Effector CD4-positive, alpha-beta T cell (primary cell): ENCODE measurements at regions not wholly inside any gene's neighbourhood (a gene's known extent, or its start where the extent isn't known, plus 50 kb on each side); places are given as distances from the start of the nearest gene placed in this dataset.
"Not testable (repeated sequence)": the region's sequence is repeated elsewhere in the genome, so short reads cannot be mapped to it uniquely, and the experiment has no call there.

Experiments used
- DNase-seq: peaks from one replicate; pipeline ENCODE4 v3.0.0-alpha.2; 2020

- not testable (repeated sequence) for DNase-seq
These were observed 187.7 kb upstream of the ARHGEF26 start for GRCh38 chr3:153933481-153933880.

GRCh38 chr3:153944084-153944483 is 177.1 kb upstream of the ARHGEF26 start:
- DNase-seq, result no peak

- DNase-seq, result no peak
These were observed 169.9 kb upstream of the ARHGEF26 start for GRCh38 chr3:153951276-153951675.

GRCh38 chr3:153952091-153952490 is 169.1 kb upstream of the ARHGEF26 start:
- DNase-seq, result no peak

DNA sequence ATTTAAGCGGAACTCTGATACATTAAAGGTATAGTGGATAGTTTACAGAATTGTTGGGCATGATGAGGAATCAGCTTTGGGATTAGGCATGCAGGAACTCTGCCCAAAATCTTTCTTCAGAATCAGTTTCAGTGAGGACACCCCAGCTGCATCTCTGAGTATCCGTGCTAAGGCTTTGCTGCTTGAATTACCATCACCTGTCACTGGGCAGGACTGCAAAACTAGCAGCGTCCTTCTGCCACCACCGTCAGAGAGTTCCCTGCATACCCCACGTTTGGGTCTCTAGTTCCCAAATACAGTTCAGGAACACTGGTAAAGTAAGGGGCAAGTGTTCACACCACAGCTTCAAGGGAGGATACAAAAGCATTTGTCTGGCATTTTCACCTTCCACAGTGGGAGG is 164.6 kb upstream of the ARHGEF26 start:
- no peak for DNase-seq

DNA sequence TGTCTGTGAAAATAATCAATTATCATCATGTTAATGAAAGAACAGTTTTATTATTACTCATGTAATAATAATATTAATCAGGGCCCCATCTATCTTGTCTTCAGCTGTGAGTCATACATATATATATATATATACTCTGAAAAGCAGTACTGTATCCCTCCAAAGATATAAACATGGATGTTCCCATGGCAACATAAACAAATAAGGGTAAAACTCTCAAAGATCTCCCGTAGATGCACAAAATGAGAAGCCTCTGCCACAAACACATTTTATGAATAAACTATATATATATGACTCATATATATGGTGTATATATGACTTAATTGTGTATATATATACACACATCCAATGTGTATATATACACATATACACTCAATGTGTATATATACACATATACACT is 163.8 kb upstream of the ARHGEF26 start:
- DNase-seq, result no peak

DNA sequence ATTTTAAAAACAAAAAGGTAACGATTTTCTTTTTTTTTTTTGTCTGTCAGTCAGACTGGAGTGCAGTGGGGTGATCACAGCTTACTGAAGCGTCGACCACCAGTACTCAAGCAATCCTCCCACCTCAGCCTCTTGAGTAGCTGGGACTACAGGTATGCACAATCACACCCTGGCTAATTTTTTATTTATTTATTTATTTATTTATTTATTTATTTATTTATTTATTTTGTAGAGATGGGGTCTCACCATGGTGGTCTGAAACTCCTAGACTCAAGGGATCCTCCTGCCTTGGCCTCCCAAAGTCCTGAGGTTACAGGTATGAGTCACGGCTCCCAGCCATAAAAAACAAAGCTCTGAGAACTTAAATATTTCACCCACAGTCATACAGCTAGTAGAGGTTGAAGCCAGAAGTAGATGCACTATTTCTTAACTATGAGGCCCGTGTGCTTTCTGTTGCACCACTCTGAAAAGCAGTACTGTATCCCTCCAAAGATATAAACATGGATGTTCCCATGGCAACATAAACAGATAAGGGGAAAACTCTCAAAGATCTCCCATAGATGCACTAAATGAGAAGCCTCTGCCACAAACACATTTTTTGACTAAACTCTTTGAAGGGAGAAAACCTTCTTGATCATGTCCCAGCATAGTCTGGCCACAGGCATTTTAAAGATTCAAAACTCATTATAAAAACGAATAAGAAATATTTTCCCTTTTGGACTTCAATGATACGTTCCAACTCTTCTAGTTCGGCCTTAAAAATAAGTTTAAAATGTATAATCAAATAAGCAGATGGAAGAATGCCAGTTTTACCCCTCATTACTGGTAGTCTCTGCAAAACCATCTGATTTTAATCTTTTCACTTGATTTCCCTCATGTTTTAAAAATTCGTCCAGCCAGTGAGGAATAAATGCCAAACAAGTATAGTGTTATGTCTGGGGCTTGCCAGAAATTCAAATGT is 162.3 kb upstream of the ARHGEF26 start:
- DNase-seq, result no peak

- DNase-seq, result no peak
These were observed 160.6 kb upstream of the ARHGEF26 start for GRCh38 chr3:153960458-153961074.

GRCh38 chr3:153961494-153961893 is 159.7 kb upstream of the ARHGEF26 start:
- no peak for DNase-seq

- DNase-seq, result no peak
These were observed 158.2 kb upstream of the ARHGEF26 start for GRCh38 chr3:153963012-153963411.

DNA sequence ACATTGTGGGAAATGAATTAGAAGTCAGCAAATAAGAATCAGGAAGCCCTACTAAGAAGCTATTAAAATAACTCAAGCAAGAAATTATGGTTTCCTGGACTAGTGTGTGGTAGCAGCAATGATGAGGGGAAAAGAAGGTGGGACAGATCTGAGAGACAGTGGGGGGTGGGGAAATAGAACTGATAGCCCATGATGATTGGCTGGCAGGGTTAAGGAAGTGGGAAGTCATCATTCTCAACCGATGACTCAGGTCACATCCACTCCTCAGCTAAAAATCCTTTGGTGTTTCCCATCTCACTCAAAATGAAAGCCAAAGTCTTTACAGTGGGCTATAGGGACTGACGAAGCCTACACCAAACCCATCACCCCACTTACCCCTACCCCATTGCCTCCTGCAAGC is 153.9 kb upstream of the ARHGEF26 start:
- no peak for DNase-seq

GRCh38 chr3:153970047-153970446 is 151.1 kb upstream of the ARHGEF26 start:
- DNase-seq, result no peak

DNA sequence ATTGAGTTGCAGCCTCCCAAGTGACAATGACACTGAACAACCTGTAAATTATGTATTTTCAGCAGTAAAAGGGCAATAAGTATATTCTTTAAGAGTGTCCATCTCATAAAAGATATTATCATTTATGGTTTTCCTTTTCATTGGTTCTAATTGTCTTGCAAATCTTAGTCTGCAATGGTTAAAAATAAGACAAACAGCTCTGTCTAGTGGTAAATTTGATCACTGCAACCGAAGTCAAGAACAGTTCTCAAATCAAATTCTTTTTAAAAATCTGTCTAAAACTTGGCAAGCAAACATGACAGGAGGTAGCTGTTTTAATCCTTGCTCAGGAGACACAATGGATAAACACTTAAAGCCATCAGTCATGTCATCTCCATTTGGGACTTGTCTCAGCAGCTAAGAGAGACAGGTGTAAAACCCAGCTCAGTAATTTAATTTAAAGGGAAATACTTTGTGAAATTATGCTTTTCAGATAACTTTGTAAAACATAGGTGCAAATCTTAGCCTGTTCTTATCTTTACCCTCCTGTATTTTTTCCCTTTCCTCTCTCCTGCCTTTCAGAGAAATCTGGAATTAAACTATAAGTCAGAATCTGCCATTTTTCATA is 150.3 kb upstream of the ARHGEF26 start:
- no peak for DNase-seq

DNA sequence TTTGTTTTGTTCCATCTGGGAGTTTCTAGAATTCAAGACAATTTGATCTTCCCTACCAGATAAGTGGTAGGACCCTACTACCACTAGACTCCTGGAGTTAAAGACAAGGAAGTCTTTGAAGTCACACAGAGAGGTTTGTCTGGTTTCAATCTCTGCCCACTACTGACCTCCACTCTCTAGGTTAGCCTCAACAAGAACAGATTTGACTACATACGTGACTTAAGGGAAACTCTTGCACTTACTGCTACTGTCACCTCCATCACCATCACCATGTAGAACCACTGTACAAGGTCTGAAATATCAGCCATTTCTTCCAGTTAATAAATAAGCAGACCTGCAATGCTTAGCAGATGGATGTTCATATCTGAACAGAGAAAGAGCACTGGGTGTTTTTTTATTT is 148.3 kb upstream of the ARHGEF26 start:
- DNase-seq, result no peak

GRCh38 chr3:153973722-153974265 is 147.4 kb upstream of the ARHGEF26 start:
- DNase-seq, result no peak

GRCh38 chr3:153974614-153975013 is 146.6 kb upstream of the ARHGEF26 start:
- DNase-seq, result no peak

- no peak for DNase-seq
These were observed 144.2 kb upstream of the ARHGEF26 start for GRCh38 chr3:153976891-153977554.

DNA sequence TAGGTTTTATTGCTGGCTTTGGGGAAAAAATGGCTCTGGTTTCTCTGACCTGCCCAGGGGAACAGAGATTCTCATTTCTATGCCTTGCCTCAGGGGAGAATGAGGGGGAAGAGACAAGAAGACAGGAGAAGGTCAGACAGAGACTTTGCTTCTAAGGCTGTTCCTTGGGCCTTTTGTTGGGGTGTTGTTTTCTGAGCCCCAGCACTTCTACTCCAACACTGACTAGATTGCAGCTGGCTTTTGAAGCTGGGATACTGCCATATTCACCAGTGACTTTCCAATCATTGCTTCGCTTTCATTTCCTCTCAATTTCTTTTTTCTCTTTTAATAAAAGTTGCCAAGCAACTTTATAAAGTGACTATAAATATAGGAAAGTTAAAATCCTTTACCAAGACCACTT is 143.2 kb upstream of the ARHGEF26 start:
- no peak for DNase-seq

GRCh38 chr3:153979418-153980251 is 141.6 kb upstream of the ARHGEF26 start:
- DNase-seq, result no peak

DNA sequence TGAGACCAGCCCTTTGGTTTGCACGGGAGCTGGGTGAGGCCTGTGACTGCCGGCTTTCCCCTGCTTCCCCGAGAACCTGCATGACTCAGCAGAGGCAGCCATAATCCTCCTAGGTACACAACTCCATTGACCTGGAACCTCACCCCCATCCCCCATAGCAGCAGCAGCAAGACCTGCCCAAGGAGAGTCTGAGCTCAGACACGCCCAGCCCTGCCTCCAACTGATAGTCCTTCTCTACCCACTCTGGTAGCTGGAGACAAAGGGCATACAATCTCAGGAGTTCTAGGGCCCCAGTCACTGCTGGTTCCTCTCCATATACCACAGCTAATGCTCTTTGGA is 141.0 kb upstream of the ARHGEF26 start:
- no peak for DNase-seq

DNA sequence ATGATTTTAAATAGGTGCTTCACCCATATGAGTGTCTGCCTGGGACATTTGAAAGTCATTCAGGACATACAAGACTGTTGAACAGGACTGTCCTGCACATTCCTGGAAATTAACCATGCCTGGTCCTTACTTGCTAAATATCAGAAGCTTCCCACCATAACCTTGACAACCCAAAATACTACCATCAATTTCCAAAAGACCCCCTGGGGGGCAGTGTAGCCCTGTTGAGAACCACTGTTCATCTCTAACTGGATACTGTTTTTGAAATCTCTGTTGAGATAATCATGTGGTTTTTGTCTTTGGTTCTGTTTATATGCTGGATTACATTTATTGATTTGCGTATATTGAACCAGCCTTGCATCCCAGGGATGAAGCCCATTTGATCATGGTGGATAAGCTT is 123.8 kb upstream of the ARHGEF26 start:
- DNase-seq, result not testable (repeated sequence)

DNA sequence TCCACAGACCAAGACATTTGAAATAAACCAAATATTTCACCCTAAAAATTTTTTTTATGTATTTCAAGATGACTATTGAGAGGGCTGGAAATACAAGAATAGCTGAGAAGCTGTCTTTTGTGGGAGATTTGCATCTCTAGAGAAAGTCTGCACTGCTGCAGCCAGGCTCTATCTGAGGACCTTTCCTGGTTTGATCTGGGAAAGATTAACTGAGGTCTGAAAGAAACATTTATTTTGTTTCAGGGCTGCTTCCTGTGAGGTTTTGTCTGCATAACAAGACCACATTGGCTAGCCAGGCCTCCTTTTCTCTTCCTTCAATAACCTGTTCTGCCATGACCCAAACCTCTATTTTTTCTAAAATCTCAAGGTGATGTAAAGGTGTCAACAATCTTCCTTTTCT is 117.5 kb upstream of the ARHGEF26 start:
- no peak for DNase-seq
